Peyer's patch (tissue), 4 donors: ENCODE measurements at regions not wholly inside any gene's neighbourhood (a gene's known extent, or its start where the extent isn't known, plus 50 kb on each side); places are given as distances from the start of the nearest gene placed in this dataset.

Experiments
- POLR2A ChIP-seq, 2 donors: fragments of 450-650 bp; IDR thresholded peaks; one replicate each; pipeline ENCODE4 v1.5.1; 2017; ENCODE audit warnings: antibody characterized with exemption in 2 of 2, mild to moderate bottlenecking in 2 of 2, moderate library complexity in 2 of 2
- TF ChIP-seq, protein P1 (sequence below), 6 experiments: fragments of 450-650 bp in 4 of 6; fragments of 200-600 bp in 2 of 6; sonication (generic) in 1 of 6; IDR thresholded peaks; one replicate each; pipeline ENCODE4 v1.5.1; 2017 to 2019; ENCODE audit warnings: antibody characterized with exemption in 6 of 6, mild to moderate bottlenecking in 3 of 6, moderate library complexity in 1 of 6

DNA sequence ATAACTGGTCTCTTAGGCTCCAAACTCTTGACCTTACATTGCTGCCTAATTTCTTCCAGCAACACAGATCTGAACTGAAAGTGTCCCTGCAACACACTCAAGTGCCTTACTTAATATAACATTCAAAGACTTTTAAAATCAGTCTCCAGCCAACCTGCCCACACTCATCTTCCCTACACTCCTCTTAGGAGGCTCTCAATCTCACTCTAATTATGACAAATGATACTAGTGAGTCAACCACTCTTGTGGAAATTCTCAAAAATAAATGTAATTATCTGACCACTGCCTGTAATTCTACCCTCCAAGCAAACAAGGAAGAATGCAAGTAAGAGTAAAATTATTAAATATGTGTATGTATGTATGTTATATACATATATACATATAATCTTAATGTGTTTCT is 348.1 kb upstream of the MIR17HG start:
- TF ChIP-seq, protein P1, sequence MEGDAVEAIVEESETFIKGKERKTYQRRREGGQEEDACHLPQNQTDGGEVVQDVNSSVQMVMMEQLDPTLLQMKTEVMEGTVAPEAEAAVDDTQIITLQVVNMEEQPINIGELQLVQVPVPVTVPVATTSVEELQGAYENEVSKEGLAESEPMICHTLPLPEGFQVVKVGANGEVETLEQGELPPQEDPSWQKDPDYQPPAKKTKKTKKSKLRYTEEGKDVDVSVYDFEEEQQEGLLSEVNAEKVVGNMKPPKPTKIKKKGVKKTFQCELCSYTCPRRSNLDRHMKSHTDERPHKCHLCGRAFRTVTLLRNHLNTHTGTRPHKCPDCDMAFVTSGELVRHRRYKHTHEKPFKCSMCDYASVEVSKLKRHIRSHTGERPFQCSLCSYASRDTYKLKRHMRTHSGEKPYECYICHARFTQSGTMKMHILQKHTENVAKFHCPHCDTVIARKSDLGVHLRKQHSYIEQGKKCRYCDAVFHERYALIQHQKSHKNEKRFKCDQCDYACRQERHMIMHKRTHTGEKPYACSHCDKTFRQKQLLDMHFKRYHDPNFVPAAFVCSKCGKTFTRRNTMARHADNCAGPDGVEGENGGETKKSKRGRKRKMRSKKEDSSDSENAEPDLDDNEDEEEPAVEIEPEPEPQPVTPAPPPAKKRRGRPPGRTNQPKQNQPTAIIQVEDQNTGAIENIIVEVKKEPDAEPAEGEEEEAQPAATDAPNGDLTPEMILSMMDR (IDR thresholded peaks at IDR 0.05): no peak
- no peak for TF ChIP-seq POLR2A (IDR thresholded peaks at IDR 0.05)
